HCT116 (cell line): ENCODE measurements at regions not wholly inside any gene's neighbourhood (a gene's known extent, or its start where the extent isn't known, plus 50 kb on each side); places are given as distances from the start of the nearest gene placed in this dataset.

Experiments
- ATAC-seq: fragments of 200-7000 bp; cut with Tn5 transposase; 2 replicates; pipeline ENCODE4 v1.9.1; 2020; ENCODE audit warnings: mild to moderate bottlenecking, moderate library complexity
- BruUV-seq: library from RNA; stranded (reverse); fragments of 400-500 nt; replicated peaks from 2 replicates; lab custom pipeline; 2021; lab: Mats Ljungman, UMichigan
- CTCF ChIA-PET: fragments of 300-600 bp; sonication (Branson Sonifier 250); formaldehyde crosslinking; loops from one replicate; lab custom pipeline; 2021; ENCODE audit warnings: antibody characterized with exemption; lab: Charles Lee
- POLR2A ChIA-PET: fragments of 300-600, 350-600 bp; sonication (Branson Sonifier 250); formaldehyde crosslinking; loops from one replicate; lab custom pipeline; 2021; ENCODE audit warnings: antibody characterized with exemption; lab: Charles Lee
- RAD21 ChIA-PET, 2 experiments: fragments of 300-600 bp; sonication (Branson Sonifier 250); formaldehyde crosslinking; loops; one replicate each; lab custom pipeline; 2023; ENCODE audit warnings: low total read pairs in 2 of 2; ENCODE audit not compliant: uncharacterized antibody in 2 of 2, unreplicated experiment in 2 of 2, low non-redundant PET in 1 of 2; lab: Charles Lee
- DNase-seq: peaks from one replicate; pipeline ENCODE4 v3.0.0-alpha.2; 2010; ENCODE audit warnings: low read depth, low spot score
- H2AFZ ChIP-seq: fragments of 200-600 bp; shearing (Covaris generic), sonication (generic); 2 replicates; pipeline ENCODE4 v1.6.1; 2017; ENCODE audit warnings: low read depth, mixed run types, mixed read lengths, antibody characterized with exemption, low read length; ENCODE audit not compliant: poor library complexity, severe bottlenecking
- H3K27ac ChIP-seq: 2 replicates; pipeline ENCODE4 v1.5.1; 2012; ENCODE audit warnings: low read depth, low read length
- H3K27me3 ChIP-seq: fragments of 200-600 bp; sonication (generic); 2 replicates; pipeline ENCODE4 v1.6.1; 2016; ENCODE audit warnings: mixed run types, low read length, mixed read lengths; ENCODE audit not compliant: insufficient read depth
- H3K36me3 ChIP-seq, 2 experiments: fragments of 200-500 bp in 1 of 2; fragments of 200-600 bp in 1 of 2; sonication (Bioruptor generic) in 1 of 2; sonication (generic) in 1 of 2; 2 replicates each; pipeline versions ENCODE4 v1.5.1 to v1.6.1; 2014 to 2016; ENCODE audit warnings: low read length in 2 of 2, inconsistent platforms in 1 of 2, mixed read lengths in 1 of 2, mixed run types in 1 of 2; ENCODE audit not compliant: insufficient read depth in 2 of 2, control insufficient read depth in 1 of 2
- H3K4me1 ChIP-seq, 2 experiments: fragments of 200-600 bp in 1 of 2; sonication (generic) in 1 of 2; 2 replicates each; pipeline versions ENCODE4 v1.5.1 to v1.6.1; 2012 to 2017; ENCODE audit warnings: low read length in 2 of 2, inconsistent platforms in 1 of 2, mild to moderate bottlenecking in 1 of 2, mixed read lengths in 1 of 2, mixed run types in 1 of 2, moderate library complexity in 1 of 2; ENCODE audit not compliant: insufficient read depth in 2 of 2, control insufficient read depth in 1 of 2
- H3K4me2 ChIP-seq: fragments of 200-600 bp; sonication (generic); 2 replicates; pipeline ENCODE4 v1.6.1; 2017; ENCODE audit warnings: mixed run types, low read length, mixed read lengths
- H3K4me3 ChIP-seq, 2 experiments: fragments of 200-600 bp in 1 of 2; sonication (generic) in 1 of 2; replicated peaks in 1 of 2; 2 replicates each; pipeline ENCODE4 v1.5.1; 2011 to 2016; ENCODE audit warnings: low read length in 2 of 2, control low read depth in 1 of 2, low read depth in 1 of 2, mild to moderate bottlenecking in 1 of 2, mixed read lengths in 1 of 2, mixed run types in 1 of 2
- H3K79me2 ChIP-seq: fragments of 200-600 bp; sonication (generic); 2 replicates; pipeline ENCODE4 v1.6.1; 2017; ENCODE audit warnings: mild to moderate bottlenecking, mixed run types, low read length, moderate library complexity, mixed read lengths; ENCODE audit not compliant: insufficient read depth
- H3K9ac ChIP-seq: fragments of 200-600 bp; sonication (generic); 2 replicates; pipeline ENCODE4 v1.6.1; 2016; ENCODE audit warnings: low read length, mixed read lengths
- H3K9me2 ChIP-seq: fragments of 200-600 bp; sonication (generic), shearing (Covaris generic); 2 replicates; pipeline ENCODE4 v1.6.1; 2017; ENCODE audit warnings: mixed run types, mild to moderate bottlenecking, moderate library complexity; ENCODE audit not compliant: insufficient read depth
- H3K9me3 ChIP-seq, 2 experiments: fragments of 200-500 bp in 1 of 2; fragments of 200-600 bp in 1 of 2; sonication (Bioruptor generic) in 1 of 2; sonication (generic) in 1 of 2; 2 replicates each; pipeline ENCODE4 v1.6.1; 2014 to 2017; ENCODE audit warnings: low read length in 2 of 2, mixed read lengths in 2 of 2, inconsistent platforms in 1 of 2, low read depth in 1 of 2, mild to moderate bottlenecking in 1 of 2, mixed run types in 1 of 2, moderate library complexity in 1 of 2; ENCODE audit not compliant: control insufficient read depth in 1 of 2, insufficient read depth in 1 of 2
- H4K20me1 ChIP-seq: fragments of 200-600 bp; sonication (generic), shearing (Covaris generic); 2 replicates; pipeline ENCODE4 v1.6.1; 2017; ENCODE audit warnings: mixed run types, mild to moderate bottlenecking, moderate library complexity; ENCODE audit not compliant: insufficient read depth
- ATF3 ChIP-seq: IDR thresholded peaks from 2 replicates; pipeline ENCODE4 v1.6.1; 2012
- CBX3 ChIP-seq: IDR thresholded peaks from 2 replicates; pipeline ENCODE4 v1.6.1; 2012; ENCODE audit warnings: low read depth
- CEBPB ChIP-seq: IDR thresholded peaks from 2 replicates; pipeline ENCODE4 v1.6.1; 2012; ENCODE audit warnings: low read depth
- EZH2 ChIP-seq: fragments of 200-600 bp; sonication (generic); IDR thresholded peaks from 2 replicates; pipeline ENCODE4 v1.6.1; 2017; ENCODE audit warnings: antibody characterized with exemption, mixed run types
- JUND ChIP-seq: IDR thresholded peaks from 2 replicates; pipeline ENCODE4 v1.6.1; 2012
- POLR2A ChIP-seq: IDR thresholded peaks from 2 replicates; pipeline ENCODE4 v1.7.0; 2011; ENCODE audit warnings: borderline replicate concordance; ENCODE audit not compliant: insufficient read depth, insufficient read length; ENCODE audit errors: extremely low read depth
- POLR2AphosphoS5 ChIP-seq: IDR thresholded peaks from 2 replicates; pipeline ENCODE4 v1.6.1; 2011; ENCODE audit warnings: mild to moderate bottlenecking, low read depth, low read length, moderate library complexity
- SIN3A ChIP-seq: IDR thresholded peaks from 2 replicates; pipeline ENCODE4 v1.6.1; 2012; ENCODE audit warnings: low read depth
- SP1 ChIP-seq: IDR thresholded peaks from 2 replicates; pipeline ENCODE4 v1.6.1; 2012; ENCODE audit warnings: low read depth
- TCF7L2 ChIP-seq: IDR thresholded peaks from 2 replicates; pipeline ENCODE4 v1.7.0; 2011; ENCODE audit warnings: borderline replicate concordance, inconsistent platforms; ENCODE audit not compliant: insufficient read depth, insufficient read length; ENCODE audit errors: extremely low read depth
- YY1 ChIP-seq: IDR thresholded peaks from 2 replicates; pipeline ENCODE4 v1.6.1; 2011; ENCODE audit warnings: low read length, low read depth, moderate library complexity, mild to moderate bottlenecking; ENCODE audit not compliant: insufficient replicate concordance; ENCODE audit errors: extremely low read depth
- ZBTB33 ChIP-seq: IDR thresholded peaks from 2 replicates; pipeline ENCODE4 v1.6.1; 2011; ENCODE audit warnings: mild to moderate bottlenecking, low read length, moderate library complexity; ENCODE audit not compliant: insufficient replicate concordance; ENCODE audit errors: extremely low read depth
- ZNF274 ChIP-seq: fragments of 200-500 bp; sonication (Bioruptor generic); IDR thresholded peaks from 2 replicates; pipeline ENCODE4 v1.6.1; 2014; ENCODE audit warnings: mild to moderate bottlenecking, low read depth, low read length, inconsistent platforms
- intact Hi-C: fragments of 100-400 bp; cut with micrococcal nuclease; formaldehyde crosslinking; loops from 2 replicates; pipeline ENCODE4 v1.10.0; 2022
- TF ChIP-seq, protein P1 (sequence below): IDR thresholded peaks from 2 replicates; pipeline ENCODE4 v1.6.1; 2012; ENCODE audit warnings: low read depth

- Histone ChIP-seq H3K36me3 (no peaks in the 10 kb centered on the region), H4K20me1 (no peaks in the 10 kb centered on the region), H3K27me3 (no peaks in the 10 kb centered on the region), H3K9me2 (no peaks in the 10 kb centered on the region), H3K27ac (no peak overlapping the region), H3K4me2 (no peak overlapping the region), H3K4me1 (no peaks in the 10 kb centered on the region), H3K9me3 (peaks cover 0 to 12% of the 10 kb centered on the region in 2 experiments; a peak in 2 of 4 replicates), H2AFZ (no peak overlapping the region), H3K9ac (no peak overlapping the region), H3K4me3 (no peak overlapping the region), H3K79me2 (no peaks in the 10 kb centered on the region)
- TF ChIP-seq SP1 = no peak
- no peak for TF ChIP-seq CEBPB
- TF ChIP-seq POLR2A = no peak
- no peak for TF ChIP-seq YY1
- no peak for TF ChIP-seq SIN3A
- no peak for TF ChIP-seq POLR2AphosphoS5
- TF ChIP-seq EZH2 = no peak
- no peak for TF ChIP-seq ZBTB33
- no peak for TF ChIP-seq ZNF274
- no peak for TF ChIP-seq ATF3
- TF ChIP-seq, protein P1, sequence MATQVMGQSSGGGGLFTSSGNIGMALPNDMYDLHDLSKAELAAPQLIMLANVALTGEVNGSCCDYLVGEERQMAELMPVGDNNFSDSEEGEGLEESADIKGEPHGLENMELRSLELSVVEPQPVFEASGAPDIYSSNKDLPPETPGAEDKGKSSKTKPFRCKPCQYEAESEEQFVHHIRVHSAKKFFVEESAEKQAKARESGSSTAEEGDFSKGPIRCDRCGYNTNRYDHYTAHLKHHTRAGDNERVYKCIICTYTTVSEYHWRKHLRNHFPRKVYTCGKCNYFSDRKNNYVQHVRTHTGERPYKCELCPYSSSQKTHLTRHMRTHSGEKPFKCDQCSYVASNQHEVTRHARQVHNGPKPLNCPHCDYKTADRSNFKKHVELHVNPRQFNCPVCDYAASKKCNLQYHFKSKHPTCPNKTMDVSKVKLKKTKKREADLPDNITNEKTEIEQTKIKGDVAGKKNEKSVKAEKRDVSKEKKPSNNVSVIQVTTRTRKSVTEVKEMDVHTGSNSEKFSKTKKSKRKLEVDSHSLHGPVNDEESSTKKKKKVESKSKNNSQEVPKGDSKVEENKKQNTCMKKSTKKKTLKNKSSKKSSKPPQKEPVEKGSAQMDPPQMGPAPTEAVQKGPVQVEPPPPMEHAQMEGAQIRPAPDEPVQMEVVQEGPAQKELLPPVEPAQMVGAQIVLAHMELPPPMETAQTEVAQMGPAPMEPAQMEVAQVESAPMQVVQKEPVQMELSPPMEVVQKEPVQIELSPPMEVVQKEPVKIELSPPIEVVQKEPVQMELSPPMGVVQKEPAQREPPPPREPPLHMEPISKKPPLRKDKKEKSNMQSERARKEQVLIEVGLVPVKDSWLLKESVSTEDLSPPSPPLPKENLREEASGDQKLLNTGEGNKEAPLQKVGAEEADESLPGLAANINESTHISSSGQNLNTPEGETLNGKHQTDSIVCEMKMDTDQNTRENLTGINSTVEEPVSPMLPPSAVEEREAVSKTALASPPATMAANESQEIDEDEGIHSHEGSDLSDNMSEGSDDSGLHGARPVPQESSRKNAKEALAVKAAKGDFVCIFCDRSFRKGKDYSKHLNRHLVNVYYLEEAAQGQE = no peak
- TF ChIP-seq TCF7L2 = no peak
- no peak for TF ChIP-seq CBX3
- no peak for TF ChIP-seq JUND
- no TSS peak for BruUV-seq
- POLR2A ChIA-PET = no interaction called here
- no peak for ATAC-seq
- CTCF ChIA-PET = no interaction called here
- no peak for DNase-seq
- RAD21 ChIA-PET = no interaction called here
- intact Hi-C loops = no loop called here
These were observed 63.7 kb upstream of the AUTS2 start for GRCh38 chr7:69534461-69535041.
